HepG2 (cell line): ENCODE measurements at regions not wholly inside any gene's neighbourhood (a gene's known extent, or its start where the extent isn't known, plus 50 kb on each side); places are given as distances from the start of the nearest gene placed in this dataset.

Experiments used
- ATAC-seq: fragments of 200-7000 bp; cut with Tn5 transposase; 3 replicates; pipeline ENCODE4 v1.9.1; 2020; ENCODE audit warnings: mild to moderate bottlenecking, moderate library complexity
- BruUV-seq: library from RNA; stranded (reverse); fragments of 400-500 nt; replicated peaks from 2 replicates; lab custom pipeline; 2021; lab: Mats Ljungman, UMichigan
- CTCF ChIA-PET: fragments of 300-600 bp; formaldehyde crosslinking; extraction: SDS; loops from one replicate; lab custom pipeline; 2021; ENCODE audit warnings: low total read pairs, inconsistent platforms, low intra/inter-chr PET ratio; lab: Yijun Ruan, JAX
- POLR2A ChIA-PET: fragments of 350-600 bp; sonication (Branson Sonifier 250); formaldehyde crosslinking; loops from one replicate; lab custom pipeline; 2020; ENCODE audit warnings: antibody characterized with exemption, inconsistent platforms; lab: Yijun Ruan, JAX
- DNase-seq: peaks from one replicate; pipeline ENCODE4 v3.0.0-alpha.2; 2015; ENCODE audit warnings: low spot score
- FAIRE-seq: peaks from 3 replicates; lab custom pipeline; 2011; peaks lifted over from hg19 to GRCh38; lab: Jason Lieb, UNC
- H2AFZ ChIP-seq: one replicate; pipeline ENCODE4 v1.6.1; 2011; ENCODE audit warnings: low read length, inconsistent platforms
- H3K27ac ChIP-seq: fragments of 300-600 bp; 3 replicates; pipeline ENCODE4 v1.8.0; 2011; ENCODE audit warnings: mixed run types, mild to moderate bottlenecking, mixed read lengths, low read length, inconsistent platforms; ENCODE audit not compliant: insufficient read depth; ENCODE audit errors: extremely low read length
- H3K27me3 ChIP-seq, 2 experiments: fragments of 200-600 bp in 1 of 2; 2 replicates in 1 of 2; 3 replicates in 1 of 2; pipeline versions ENCODE4 v1.6.0 to v1.8.0; 2011; ENCODE audit warnings: low read length in 2 of 2, mild to moderate bottlenecking in 2 of 2, moderate library complexity in 2 of 2, inconsistent platforms in 1 of 2; ENCODE audit not compliant: insufficient read depth in 2 of 2, control insufficient read depth in 1 of 2
- H3K36me3 ChIP-seq, 2 experiments: fragments of 200-600 bp in 1 of 2; replicated peaks in 1 of 2; 2 replicates in 1 of 2; 3 replicates in 1 of 2; pipeline versions ENCODE4 v1.5.1 to v1.8.0; 2011; ENCODE audit warnings: low read length in 2 of 2, inconsistent platforms in 1 of 2; ENCODE audit not compliant: insufficient read depth in 2 of 2, control insufficient read depth in 1 of 2
- H3K4me1 ChIP-seq: 2 replicates; pipeline ENCODE4 v1.5.1; 2012; ENCODE audit warnings: low read length, inconsistent platforms; ENCODE audit not compliant: insufficient read depth
- H3K4me2 ChIP-seq: 2 replicates; pipeline ENCODE4 v1.6.0; 2011; ENCODE audit warnings: low read depth, low read length, inconsistent platforms
- H3K4me3 ChIP-seq, 3 experiments: fragments of 200-600 bp in 1 of 3; sonication (generic), shearing (Covaris generic) in 1 of 3; replicated peaks in 1 of 3; 2 replicates each; pipeline ENCODE4 v1.5.1; 2011 to 2016; ENCODE audit warnings: low read length in 3 of 3, inconsistent platforms in 2 of 3, low read depth in 2 of 3, mild to moderate bottlenecking in 2 of 3, control low read depth in 1 of 3, mixed read lengths in 1 of 3; ENCODE audit not compliant: insufficient read depth in 1 of 3
- H3K79me2 ChIP-seq: one replicate; pipeline ENCODE4 v1.6.1; 2011; ENCODE audit warnings: low read length, inconsistent platforms; ENCODE audit not compliant: insufficient read depth
- H3K9ac ChIP-seq: 2 replicates; pipeline ENCODE4 v1.6.0; 2011; ENCODE audit warnings: mild to moderate bottlenecking, low read depth, low read length, inconsistent platforms; ENCODE audit not compliant: insufficient read depth
- H3K9me3 ChIP-seq: 2 replicates; pipeline ENCODE4 v1.5.1; 2012; ENCODE audit warnings: mild to moderate bottlenecking, low read length
- H4K20me1 ChIP-seq: 2 replicates; pipeline ENCODE4 v1.6.0; 2011; ENCODE audit warnings: inconsistent platforms, mild to moderate bottlenecking, low read length, moderate library complexity; ENCODE audit not compliant: insufficient read depth
- ATRX ChIP-seq: sonication (generic); formaldehyde crosslinking; IDR thresholded peaks from 2 replicates; pipeline ENCODE4 v1.4.0; 2020; ENCODE audit warnings: missing genetic modification reagents, borderline replicate concordance
- BRF2 ChIP-seq: sonication (generic); formaldehyde crosslinking; IDR thresholded peaks from 2 replicates; pipeline ENCODE4 v1.8.1; 2022; ENCODE audit warnings: mild to moderate bottlenecking, missing genetic modification reagents
- CEBPG ChIP-seq: IDR thresholded peaks from 2 replicates; pipeline ENCODE4 v1.6.1; 2016
- ELF3 ChIP-seq: IDR thresholded peaks from 2 replicates; pipeline ENCODE4 v1.6.1; 2016; ENCODE audit warnings: missing genetic modification reagents, missing compliant biosample characterization
- FOSL2 ChIP-seq: sonication (generic); formaldehyde crosslinking; IDR thresholded peaks from 2 replicates; pipeline ENCODE4 v1.4.0; 2020; ENCODE audit warnings: missing genetic modification reagents
- GABPB1 ChIP-seq: IDR thresholded peaks from 2 replicates; pipeline ENCODE4 v1.6.1; 2016; ENCODE audit warnings: mild to moderate bottlenecking, missing genetic modification reagents, moderate library complexity, missing compliant biosample characterization
- GZF1 ChIP-seq: sonication (generic); formaldehyde crosslinking; IDR thresholded peaks from 2 replicates; pipeline ENCODE4 v1.5.1; 2020; ENCODE audit warnings: mild to moderate bottlenecking, missing genetic modification reagents
- LRRFIP1 ChIP-seq: sonication (generic); formaldehyde crosslinking; conservative IDR thresholded peaks from 2 replicates; pipeline ENCODE4 v1.4.0; 2020; ENCODE audit warnings: missing genetic modification reagents
- MED1 ChIP-seq: sonication (generic); formaldehyde crosslinking; IDR thresholded peaks from 2 replicates; pipeline ENCODE4 v1.4.0; 2020; ENCODE audit warnings: missing genetic modification reagents
- MIXL1 ChIP-seq: IDR thresholded peaks from 2 replicates; pipeline ENCODE4 v1.6.1; 2016
- NCOA2 ChIP-seq: sonication (generic); formaldehyde crosslinking; IDR thresholded peaks from 2 replicates; pipeline ENCODE4 v1.8.0; 2022; ENCODE audit warnings: inconsistent platforms
- PATZ1 ChIP-seq: sonication (generic); formaldehyde crosslinking; IDR thresholded peaks from 2 replicates; pipeline ENCODE4 v1.4.0; 2020; ENCODE audit warnings: missing genetic modification reagents
- ZNF33A ChIP-seq: sonication (generic); formaldehyde crosslinking; IDR thresholded peaks from 2 replicates; pipeline ENCODE4 v1.5.1; 2020; ENCODE audit warnings: missing genetic modification reagents, mild to moderate bottlenecking, moderate library complexity, borderline replicate concordance
- ZNF501 ChIP-seq: sonication (generic); formaldehyde crosslinking; IDR thresholded peaks from 2 replicates; pipeline ENCODE4 v1.5.1; 2020; ENCODE audit warnings: mild to moderate bottlenecking, moderate library complexity, missing genetic modification reagents
- ZNF639 ChIP-seq: conservative IDR thresholded peaks from 2 replicates; pipeline ENCODE4 v1.6.1; 2018; ENCODE audit warnings: missing genetic modification reagents
- ZNF891 ChIP-seq: sonication (generic); formaldehyde crosslinking; IDR thresholded peaks from 2 replicates; pipeline ENCODE4 v1.5.0; 2020; ENCODE audit warnings: mild to moderate bottlenecking, missing genetic modification reagents
- WGBS: methylation state at CpG from one replicate; pipeline ENCODE4 v1.1.6; 2017; ENCODE audit warnings: low lambda C conversion rate; 5-methylcytosine and 5-hydroxymethylcytosine counted together
- in situ Hi-C: cut with HindIII; loops from 2 replicates; pipeline ENCODE4 v1.10.0; 2017; ENCODE audit warnings: low pct_unique_long_range_greater_than_20kb; ENCODE audit not compliant: extremely low pct_ligation_motif_present
- intact Hi-C: fragments of 100-400 bp; cut with micrococcal nuclease; formaldehyde crosslinking; loops from one replicate; pipeline ENCODE4 v1.10.0; 2022; ENCODE audit not compliant: unreplicated experiment

- intact Hi-C loops = no loop called here
- WGBS = 3% methylated on average over 5 of the region's 5 CpGs
- no TSS peak for BruUV-seq
- no peak overlapping the region for H3K27ac ChIP-seq
- in situ Hi-C loops = no loop called here
- no peak overlapping the region for H3K4me3 ChIP-seq
- no peaks in the 10 kb centered on the region for H3K9me3 ChIP-seq
- H2AFZ ChIP-seq = no peak overlapping the region
- H3K4me2 ChIP-seq = peak overlapping the region; percentile 36
- CTCF ChIA-PET = no interaction called here
- H3K27me3 ChIP-seq = peaks cover 0 to 3% of the 10 kb centered on the region in 2 experiments; a peak in 2 of 5 replicates
- DNase-seq (peak; percentile 79), ATAC-seq (peak; percentile 96), FAIRE-seq (peak; percentile 74)
- POLR2A ChIA-PET = interaction anchor here (1.1 to 1.2 kb wide), 2 partner anchors 11 to 58 kb away, joined by 3 to 4 read pairs; no protein-coding TSS in a partner anchor
- peaks cover 32% of the 10 kb centered on the region for H3K4me1 ChIP-seq
- H3K36me3 ChIP-seq = no peaks in the 10 kb centered on the region
- H3K79me2 ChIP-seq = no peaks in the 10 kb centered on the region
- no peaks in the 10 kb centered on the region for H4K20me1 ChIP-seq
- no peak overlapping the region for H3K9ac ChIP-seq
- TF ChIP-seq ZNF639 (no peak), LRRFIP1 (no peak), NCOA2 (CRISPR knock-in tag) (peak; percentile 46; the same call in 1 of the 2 replicates), FOSL2 (peak; percentile 72), ELF3 (CRISPR knock-in tag) (0 out of 2 replicates have a peak, but pooled peaks have one; percentile 36), ZNF501 (CRISPR knock-in tag) (no peak), MED1 (CRISPR knock-in tag) (0 out of 2 replicates have a peak, but pooled peaks have one; percentile 33), ZNF891 (no peak), PATZ1 (CRISPR knock-in tag) (peak; percentile 85), GABPB1 (CRISPR knock-in tag) (no peak), MIXL1 (CRISPR knock-in tag) (peak; percentile 34; the same call in 1 of the 2 replicates), GZF1 (CRISPR knock-in tag) (no peak), ZNF33A (no peak), BRF2 (CRISPR knock-in tag) (no peak), ATRX (CRISPR knock-in tag) (no peak), CEBPG (CRISPR knock-in tag) (peak; percentile 91)
Observed at GRCh38 chr18:76553715-76554546, 58.9 kb upstream of the ZNF516 start.
